ENCODE measurements at regions not wholly inside any gene's neighbourhood (a gene's known extent, or its start where the extent isn't known, plus 50 kb on each side); places are given as distances from the start of the nearest gene placed in this dataset.

GRCh38 chr21:17051054-17051453, 461.8 kb upstream of the CXADR start:
- TF ChIP-seq CTCF (IDR thresholded peaks at IDR 0.05 in 4 of 5, conservative IDR thresholded peaks at IDR 0.05 in 1 of 5) (no peak), POLR2A (IDR thresholded peaks at IDR 0.05) (no peak)

Data from gastrocnemius medialis (tissue), 4 donors.